Stomach (tissue), 8 donors: ENCODE measurements at regions not wholly inside any gene's neighbourhood (a gene's known extent, or its start where the extent isn't known, plus 50 kb on each side); places are given as distances from the start of the nearest gene placed in this dataset.

ENCODE experiments used
- DNase-seq, 2 donors: peaks; one replicate each; pipeline versions ENCODE4 v3.0.0 to v3.0.0-alpha.2; 2013 to 2019
- H3K27ac ChIP-seq, 5 donors: fragments of 200-600 bp in 4 of 5; sonication (generic) in 4 of 5; one replicate each; pipeline ENCODE4 v1.5.1; 2013 to 2019; ENCODE audit warnings: mild to moderate bottlenecking in 1 of 5, moderate library complexity in 1 of 5
- H3K27me3 ChIP-seq, 3 donors: fragments of 200-600 bp; sonication (generic); one replicate each; pipeline ENCODE4 v1.5.1; 2017 to 2019; ENCODE audit warnings: mixed run types in 1 of 3
- H3K36me3 ChIP-seq, 4 donors: fragments of 200-600 bp; sonication (generic); 1 replicate in 3 of 4; 2 replicates in 1 of 4; pipeline ENCODE4 v1.5.1; 2016 to 2019
- H3K4me1 ChIP-seq, 4 donors: fragments of 200-600 bp; sonication (generic); one replicate each; pipeline ENCODE4 v1.5.1; 2016 to 2019
- H3K4me3 ChIP-seq, 4 donors: fragments of 200-600 bp; sonication (generic) in 3 of 4; one replicate each; pipeline ENCODE4 v1.5.1; 2016 to 2019; ENCODE audit warnings: mild to moderate bottlenecking in 1 of 4
- H3K9me3 ChIP-seq, 4 donors: fragments of 200-600 bp; sonication (generic); one replicate each; pipeline ENCODE4 v1.5.1; 2016 to 2019
- CTCF ChIP-seq, 7 experiments: fragments of 450-650 bp in 4 of 7; fragments of 200-600 bp in 3 of 7; sonication (generic) in 3 of 7; IDR thresholded peaks; one replicate each; pipeline ENCODE4 v1.5.1; 2016 to 2019; ENCODE audit warnings: antibody characterized with exemption in 7 of 7, control low read depth in 2 of 7, mild to moderate bottlenecking in 1 of 7
- EP300 ChIP-seq: sonication (generic); formaldehyde crosslinking; IDR thresholded peaks from one replicate; pipeline ENCODE4 v1.6.1; 2017; ENCODE audit warnings: antibody characterized with exemption
- POLR2A ChIP-seq, 4 donors: fragments of 450-650 bp; IDR thresholded peaks; one replicate each; pipeline ENCODE4 v1.6.1; 2016; ENCODE audit warnings: antibody characterized with exemption in 4 of 4, control low read depth in 2 of 4, mild to moderate bottlenecking in 1 of 4, moderate library complexity in 1 of 4
- POLR2AphosphoS5 ChIP-seq, 3 donors: sonication (generic); formaldehyde crosslinking; IDR thresholded peaks; one replicate each; pipeline ENCODE4 v1.6.1; 2016; ENCODE audit warnings: antibody characterized with exemption in 3 of 3
- WGBS, 5 donors: extraction: QIAGEN DNeasy Blood & Tissue Kit in 3 of 5; methylation state at CpG; one replicate each; pipeline versions ENCODE4 v1.1.5 to v1.1.7; 2013 to 2018; 5-methylcytosine and 5-hydroxymethylcytosine counted together
- intact Hi-C: fragments of 100-400 bp; cut with DNase I; formaldehyde crosslinking; loops from one replicate; pipeline ENCODE4 v1.15.1; 2023; ENCODE audit warnings: low total_unique reads
- donor health status: healthy with polysubstance abuse.
- donor health status: Bipolar disorder and iron deficiency.
- donor health status: healthy.

DNA sequence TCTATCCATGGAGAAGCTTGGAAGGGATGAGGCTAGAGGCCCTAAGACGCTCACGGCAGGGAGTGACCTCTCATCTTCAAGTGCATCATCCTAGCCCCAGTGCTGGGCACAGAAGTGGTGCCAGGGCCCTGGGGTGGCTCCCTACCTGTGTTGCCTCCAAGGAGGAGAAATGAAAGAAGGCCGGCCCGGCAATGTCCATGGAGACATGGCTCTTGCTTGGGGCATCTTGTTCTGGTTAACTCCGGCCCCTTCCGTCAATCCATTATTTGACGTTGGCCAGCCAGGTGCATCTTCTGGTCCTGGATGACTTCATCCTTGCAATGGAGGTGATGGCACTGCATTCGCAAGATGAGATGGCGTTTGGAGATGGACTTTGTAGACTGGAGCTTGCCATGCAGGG, 83.2 kb upstream of the ALDH1L1 start:
- 91 to 97% (median 95%) methylated on average over 9 of the region's 9 CpGs for WGBS, 5 donors
- no peaks in the 10 kb centered on the region for H3K9me3 ChIP-seq
- H3K36me3 ChIP-seq, result no peaks in the 10 kb centered on the region
- intact Hi-C loops, result no loop called here
- H3K4me1 ChIP-seq, result peaks cover 22 to 47% (median 33%) of the 10 kb centered on the region in 4 donors
- DNase-seq, result no peak
- no peak for TF ChIP-seq POLR2AphosphoS5 (IDR thresholded peaks at IDR 0.05)
- TF ChIP-seq POLR2A (IDR thresholded peaks at IDR 0.05), result no peak
- TF ChIP-seq CTCF (IDR thresholded peaks at IDR 0.05), result no peak
- H3K4me3 ChIP-seq, result no peak overlapping the region
- H3K27ac ChIP-seq, result no peak overlapping the region
- H3K27me3 ChIP-seq, result peaks cover 0 to 25% (median 4%) of the 10 kb centered on the region in 3 donors

- no peak for DNase-seq
- Histone ChIP-seq H3K4me3 (no peak overlapping the region), H3K36me3 (no peaks in the 10 kb centered on the region), H3K9me3 (no peaks in the 10 kb centered on the region), H3K27ac (no peak overlapping the region), H3K27me3 (peaks cover 0 to 12% (median 4%) of the 10 kb centered on the region in 3 donors), H3K4me1 (peaks cover 9 to 34% (median 20%) of the 10 kb centered on the region in 4 donors)
- no peak for TF ChIP-seq CTCF (IDR thresholded peaks at IDR 0.05)
- TF ChIP-seq POLR2AphosphoS5 (IDR thresholded peaks at IDR 0.05), result no peak
- TF ChIP-seq POLR2A (IDR thresholded peaks at IDR 0.05), result no peak
- no peak for TF ChIP-seq EP300
- 90 to 97% (median 95%) methylated on average over 3 of the region's 3 CpGs for WGBS, 5 donors
- intact Hi-C loops, result no loop called here
Observed at GRCh38 chr3:126262227-126262626, 81.8 kb upstream of the ALDH1L1 start.

GRCh38 chr3:126261037-126261436, 80.7 kb upstream of the ALDH1L1 start:
- intact Hi-C loops, result no loop called here
- 54 to 71% (median 67%) methylated on average over 4 to 6 of the region's 6 CpGs for WGBS, 5 donors
- Histone ChIP-seq H3K9me3 (no peaks in the 10 kb centered on the region), H3K36me3 (no peaks in the 10 kb centered on the region), H3K27ac (peak overlapping the region in 4 of 5 donors; percentile 32 to 76 (median 42)), H3K4me3 (no peak overlapping the region), H3K27me3 (peaks cover 0 to under 1% (median 0%) of the 10 kb centered on the region in 3 donors), H3K4me1 (peaks cover 0 to 22% (median 11%) of the 10 kb centered on the region in 4 donors)
- peak; percentile 45 for TF ChIP-seq EP300
- TF ChIP-seq POLR2AphosphoS5 (IDR thresholded peaks at IDR 0.05), result peak; percentile 59 to 86 (median 59)
- TF ChIP-seq CTCF (IDR thresholded peaks at IDR 0.05), result peak in 1 of 7 experiments; percentile 6
- TF ChIP-seq POLR2A (IDR thresholded peaks at IDR 0.05), result no peak
- peak; percentile 46 to 53 for DNase-seq

DNA sequence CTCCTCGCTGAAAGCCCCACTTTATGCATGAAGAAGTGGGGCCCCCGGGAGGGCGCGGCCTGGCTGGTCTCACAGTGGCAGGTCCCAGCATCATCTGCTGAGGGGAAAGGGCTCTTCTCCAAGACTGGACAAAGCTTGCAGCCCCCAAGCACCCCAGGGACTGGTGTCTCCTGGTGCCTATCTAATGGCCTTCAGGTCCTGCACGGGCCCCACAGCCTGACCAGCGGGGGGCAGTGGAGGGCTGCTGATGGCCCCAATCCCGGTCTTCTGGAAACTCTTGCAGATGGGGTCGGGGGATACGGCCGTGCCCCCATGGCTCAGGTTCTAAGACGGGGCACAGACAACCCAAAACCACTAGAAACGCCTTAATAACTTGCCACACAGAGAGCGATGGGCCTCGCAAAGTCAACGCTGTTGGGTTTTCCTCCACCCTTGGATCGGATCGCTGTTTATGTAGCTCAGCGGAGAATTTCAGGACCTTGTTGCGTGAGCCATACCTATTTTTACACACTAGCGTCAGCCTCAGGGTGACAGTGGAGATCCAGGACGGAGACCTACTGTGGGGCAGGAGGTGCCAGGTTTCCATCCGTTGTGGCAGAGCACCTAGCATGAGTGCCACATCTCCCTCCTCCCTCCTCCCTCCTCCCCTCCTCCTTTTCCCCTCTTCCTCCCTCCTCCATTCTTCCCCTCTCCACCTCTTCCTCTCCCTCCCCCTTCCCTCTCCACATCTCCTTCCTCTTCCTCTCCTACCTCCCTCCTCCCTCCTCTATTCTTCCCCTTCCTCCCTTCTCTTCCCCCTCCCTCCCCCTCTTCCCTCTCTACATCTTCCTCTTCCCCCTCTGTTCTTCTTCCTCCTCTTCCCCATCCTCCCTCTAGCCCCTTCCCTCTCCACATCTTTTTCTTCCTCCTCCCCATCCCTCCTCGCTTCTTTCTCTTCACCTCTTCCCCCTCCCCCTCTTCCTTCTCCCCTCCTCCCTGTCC, 79.3 kb upstream of the ALDH1L1 start:
- TF ChIP-seq EP300, result peak; percentile 57
- TF ChIP-seq POLR2A (IDR thresholded peaks at IDR 0.05), result no peak
- peak in 1 of 3 donors; percentile 56 for TF ChIP-seq POLR2AphosphoS5 (IDR thresholded peaks at IDR 0.05)
- peak in 5 of 7 experiments; percentile 63 to 88 (median 76) for TF ChIP-seq CTCF (IDR thresholded peaks at IDR 0.05)
- WGBS, 5 donors, result 41 to 54% (median 50%) methylated on average over 23 of the region's 23 CpGs

More for the DNA sequence above, 79.3 kb upstream of the ALDH1L1 start:
- H3K27me3 ChIP-seq, result no peaks in the 10 kb centered on the region
- H3K4me1 ChIP-seq, result peaks cover 0 to 17% (median 9%) of the 10 kb centered on the region in 4 donors
- H3K4me3 ChIP-seq, result peak overlapping the region in 2 of 4 donors; percentile 8 to 24
- no peaks in the 10 kb centered on the region for H3K9me3 ChIP-seq
- no peaks in the 10 kb centered on the region for H3K36me3 ChIP-seq
- intact Hi-C loops, result loop anchor here (5.0 to 10.0 kb wide), 2 partner anchors 105 to 133 kb away; partner anchors contain the start of gene CFAP100
- peak overlapping the region in 1 of 5 donors; percentile 76 for H3K27ac ChIP-seq
- DNase-seq, result peak; percentile 64 to 69
